H9 (cell line): ENCODE measurements at regions not wholly inside any gene's neighbourhood (a gene's known extent, or its start where the extent isn't known, plus 50 kb on each side); places are given as distances from the start of the nearest gene placed in this dataset.

Experiments
- DNase-seq: peaks from one replicate; pipeline ENCODE4 v3.0.0-alpha.2; 2017
- H2AFZ ChIP-seq: one replicate; pipeline ENCODE4 v1.6.1; 2013; ENCODE audit warnings: mild to moderate bottlenecking, low read length, control low read depth, moderate library complexity
- H2AK5ac ChIP-seq: 2 replicates; pipeline ENCODE4 v1.6.1; 2013; ENCODE audit warnings: low read length, control low read depth, mixed read lengths; ENCODE audit not compliant: insufficient read length
- H2BK120ac ChIP-seq: one replicate; pipeline ENCODE4 v1.6.1; 2013; ENCODE audit warnings: low read depth, mild to moderate bottlenecking, low read length, control low read depth, inconsistent platforms; ENCODE audit not compliant: poor library complexity, severe bottlenecking
- H2BK12ac ChIP-seq: 2 replicates; pipeline ENCODE4 v1.6.1; 2013; ENCODE audit warnings: low read length, control low read depth, mixed read lengths, low read depth; ENCODE audit not compliant: insufficient read length
- H2BK15ac ChIP-seq: 2 replicates; pipeline ENCODE4 v1.6.1; 2013; ENCODE audit warnings: low read depth, low read length, control low read depth
- H2BK20ac ChIP-seq: one replicate; pipeline ENCODE4 v1.6.1; 2013; ENCODE audit warnings: low read depth, mild to moderate bottlenecking, low read length, control low read depth, inconsistent platforms; ENCODE audit not compliant: poor library complexity, severe bottlenecking
- H2BK5ac ChIP-seq: 2 replicates; pipeline ENCODE4 v1.6.1; 2013; ENCODE audit warnings: low read length, control low read depth, mixed read lengths; ENCODE audit not compliant: insufficient read length
- H3K14ac ChIP-seq: 2 replicates; pipeline ENCODE4 v1.6.1; 2013; ENCODE audit warnings: low read length, control low read depth; ENCODE audit not compliant: insufficient read depth
- H3K18ac ChIP-seq: 2 replicates; pipeline ENCODE4 v1.6.1; 2013; ENCODE audit warnings: low read depth, mild to moderate bottlenecking, mixed read lengths, low read length, control low read depth; ENCODE audit not compliant: insufficient read length
- H3K23ac ChIP-seq: 2 replicates; pipeline ENCODE4 v1.6.1; 2013; ENCODE audit warnings: low read length, control low read depth, mixed read lengths, low read depth; ENCODE audit not compliant: insufficient read length
- H3K23me2 ChIP-seq: 2 replicates; pipeline ENCODE4 v1.6.1; 2013; ENCODE audit warnings: low read depth, mild to moderate bottlenecking, mixed read lengths, low read length, control low read depth; ENCODE audit not compliant: insufficient read length, poor library complexity, severe bottlenecking
- H3K27ac ChIP-seq: 2 replicates; pipeline ENCODE4 v1.5.1; 2013; ENCODE audit warnings: low read length, control low read depth, mixed read lengths, low read depth; ENCODE audit not compliant: insufficient read length
- H3K27me3 ChIP-seq: 2 replicates; pipeline ENCODE4 v1.6.1; 2013; ENCODE audit warnings: low read length, control low read depth, inconsistent platforms; ENCODE audit not compliant: insufficient read depth
- H3K4ac ChIP-seq: 2 replicates; pipeline ENCODE4 v1.6.1; 2013; ENCODE audit warnings: low read depth, mild to moderate bottlenecking, control low read depth, inconsistent platforms, low read length, moderate library complexity
- H3K4me1 ChIP-seq: 2 replicates; pipeline ENCODE4 v1.6.1; 2013; ENCODE audit warnings: low read length, control low read depth, inconsistent platforms; ENCODE audit not compliant: insufficient read depth
- H3K4me2 ChIP-seq: 2 replicates; pipeline ENCODE4 v1.6.1; 2013; ENCODE audit warnings: low read length, control low read depth, mixed read lengths; ENCODE audit not compliant: insufficient read length, insufficient read depth
- H3K56ac ChIP-seq: 2 replicates; pipeline ENCODE4 v1.6.1; 2013; ENCODE audit warnings: low read depth, mild to moderate bottlenecking, mixed read lengths, low read length, control low read depth; ENCODE audit not compliant: insufficient read length
- H3K79me1 ChIP-seq: 2 replicates; pipeline ENCODE4 v1.6.1; 2013; ENCODE audit warnings: low read depth, mild to moderate bottlenecking, moderate library complexity, low read length, control low read depth, inconsistent platforms; ENCODE audit not compliant: insufficient read depth, poor library complexity, severe bottlenecking
- H3K79me2 ChIP-seq: 2 replicates; pipeline ENCODE4 v1.6.1; 2013; ENCODE audit warnings: low read length, control low read depth, inconsistent platforms; ENCODE audit not compliant: insufficient read depth
- H3K9ac ChIP-seq: 2 replicates; pipeline ENCODE4 v1.6.1; 2013; ENCODE audit warnings: low read length, control low read depth, mixed read lengths; ENCODE audit not compliant: insufficient read length; ENCODE audit errors: extremely low read depth
- H3K9me3 ChIP-seq: one replicate; pipeline ENCODE4 v1.6.1; 2013; ENCODE audit warnings: low read depth, low read length, inconsistent platforms; ENCODE audit not compliant: control insufficient read depth
- H3T11ph ChIP-seq: one replicate; pipeline ENCODE4 v1.6.1; 2013; ENCODE audit warnings: mild to moderate bottlenecking, low read length, control low read depth, inconsistent platforms
- H4K20me1 ChIP-seq: one replicate; pipeline ENCODE4 v1.6.1; 2013; ENCODE audit not compliant: control insufficient read depth, insufficient read length, insufficient read depth
- H4K5ac ChIP-seq: 2 replicates; pipeline ENCODE4 v1.6.1; 2013; ENCODE audit warnings: low read depth, mild to moderate bottlenecking, mixed read lengths, low read length, control low read depth; ENCODE audit not compliant: insufficient read length
- H4K8ac ChIP-seq: replicated peaks from 2 replicates; pipeline ENCODE4 v1.6.1; 2013; ENCODE audit warnings: low read length, control low read depth, mixed read lengths, low read depth; ENCODE audit not compliant: insufficient read length
- H4K91ac ChIP-seq: 2 replicates; pipeline ENCODE4 v1.6.1; 2013; ENCODE audit warnings: low read depth, mild to moderate bottlenecking, moderate library complexity, mixed read lengths, low read length, control low read depth; ENCODE audit not compliant: insufficient read length
- H3K27ac Mint-ChIP-seq, 3 experiments: 2 replicates in 2 of 3; 3 replicates in 1 of 3; pipeline ENCODE4 v1.8.0; 2020 to 2021; ENCODE audit warnings: mixed read lengths in 3 of 3, mild to moderate bottlenecking in 1 of 3, moderate library complexity in 1 of 3
- H3K27me3 Mint-ChIP-seq: 2 replicates; pipeline ENCODE4 v1.8.0; 2021; ENCODE audit warnings: low read depth, mild to moderate bottlenecking, moderate library complexity, mixed read lengths
- H3K36me3 Mint-ChIP-seq, 3 experiments: 2 replicates in 2 of 3; 3 replicates in 1 of 3; pipeline ENCODE4 v1.8.0; 2020 to 2021; ENCODE audit warnings: low read depth in 3 of 3, mixed read lengths in 3 of 3; ENCODE audit not compliant: insufficient read depth in 1 of 3
- H3K4me1 Mint-ChIP-seq, 2 experiments: 2 replicates each; pipeline ENCODE4 v1.8.0; 2020; ENCODE audit warnings: mixed read lengths in 2 of 2
- H3K4me3 Mint-ChIP-seq, 2 experiments: 2 replicates in 1 of 2; 3 replicates in 1 of 2; pipeline ENCODE4 v1.8.0; 2020 to 2021; ENCODE audit warnings: mild to moderate bottlenecking in 2 of 2, mixed read lengths in 2 of 2, moderate library complexity in 1 of 2
- H3K9me3 Mint-ChIP-seq, 2 experiments: 2 replicates in 1 of 2; 3 replicates in 1 of 2; pipeline ENCODE4 v1.8.0; 2020; ENCODE audit warnings: mild to moderate bottlenecking in 2 of 2, mixed read lengths in 2 of 2, moderate library complexity in 1 of 2
- WGBS: extraction: QIAGEN DNeasy Blood & Tissue Kit; methylation state at CpG from one replicate; pipeline ENCODE4 v1.1.7; 2013; ENCODE audit warnings: missing lambda C conversion rate, low lambda C conversion rate, mixed read lengths; ENCODE audit not compliant: insufficient read length; ENCODE audit errors: extremely low coverage; 5-methylcytosine and 5-hydroxymethylcytosine counted together
- TF ChIP-seq, protein P1 (sequence below): fragments of 200-600 bp; sonication (generic); conservative IDR thresholded peaks from 3 replicates; pipeline ENCODE4 v1.8.0; 2021; ENCODE audit warnings: antibody characterized with exemption, mild to moderate bottlenecking

DNA sequence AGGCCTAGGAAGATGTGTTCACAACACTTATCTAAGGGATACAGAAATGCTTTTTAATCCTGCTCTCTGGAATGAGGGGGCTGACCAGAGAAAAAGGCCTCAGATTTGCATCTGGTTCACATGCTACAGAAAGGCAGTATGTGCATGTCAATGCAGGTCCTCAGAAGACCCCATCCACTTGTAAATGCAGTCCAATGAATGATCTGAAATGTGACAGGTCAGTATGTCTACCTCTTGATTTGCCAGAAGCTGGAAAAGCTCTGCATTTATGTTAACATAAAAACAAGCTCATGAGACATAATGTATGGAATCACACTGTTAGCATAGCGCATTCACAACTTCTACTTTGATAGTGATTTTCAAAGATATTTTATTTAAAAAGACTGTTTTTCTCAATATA, 367.4 kb upstream of the CHORDC1 start:
- Histone ChIP-seq H3K4me1 (no peaks in the 10 kb centered on the region), H3K14ac (no peak overlapping the region), H3T11ph (no peak overlapping the region), H3K23me2 (no peaks in the 10 kb centered on the region), H2BK120ac (no peak overlapping the region), H3K23ac (no peak overlapping the region), H3K79me2 (no peaks in the 10 kb centered on the region), H3K18ac (no peak overlapping the region), H4K20me1 (no peaks in the 10 kb centered on the region), H3K27me3 (no peaks in the 10 kb centered on the region), H3K56ac (no peak overlapping the region), H4K91ac (no peak overlapping the region), H2AK5ac (no peak overlapping the region), H3K4ac (no peak overlapping the region), H3K9me3 (no peaks in the 10 kb centered on the region), H3K9ac (no peak overlapping the region), H2BK15ac (no peak overlapping the region), H4K8ac (no peak overlapping the region), H3K4me2 (no peak overlapping the region), H2BK5ac (no peak overlapping the region), H2BK12ac (no peak overlapping the region), H4K5ac (no peak overlapping the region), H2BK20ac (no peak overlapping the region), H3K79me1 (no peaks in the 10 kb centered on the region), H2AFZ (no peak overlapping the region), H3K27ac (no peak overlapping the region)
- TF ChIP-seq, protein P1, sequence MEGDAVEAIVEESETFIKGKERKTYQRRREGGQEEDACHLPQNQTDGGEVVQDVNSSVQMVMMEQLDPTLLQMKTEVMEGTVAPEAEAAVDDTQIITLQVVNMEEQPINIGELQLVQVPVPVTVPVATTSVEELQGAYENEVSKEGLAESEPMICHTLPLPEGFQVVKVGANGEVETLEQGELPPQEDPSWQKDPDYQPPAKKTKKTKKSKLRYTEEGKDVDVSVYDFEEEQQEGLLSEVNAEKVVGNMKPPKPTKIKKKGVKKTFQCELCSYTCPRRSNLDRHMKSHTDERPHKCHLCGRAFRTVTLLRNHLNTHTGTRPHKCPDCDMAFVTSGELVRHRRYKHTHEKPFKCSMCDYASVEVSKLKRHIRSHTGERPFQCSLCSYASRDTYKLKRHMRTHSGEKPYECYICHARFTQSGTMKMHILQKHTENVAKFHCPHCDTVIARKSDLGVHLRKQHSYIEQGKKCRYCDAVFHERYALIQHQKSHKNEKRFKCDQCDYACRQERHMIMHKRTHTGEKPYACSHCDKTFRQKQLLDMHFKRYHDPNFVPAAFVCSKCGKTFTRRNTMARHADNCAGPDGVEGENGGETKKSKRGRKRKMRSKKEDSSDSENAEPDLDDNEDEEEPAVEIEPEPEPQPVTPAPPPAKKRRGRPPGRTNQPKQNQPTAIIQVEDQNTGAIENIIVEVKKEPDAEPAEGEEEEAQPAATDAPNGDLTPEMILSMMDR: no peak
- H3K9me3 Mint-ChIP-seq: peaks cover 4 to 8% of the 10 kb centered on the region in 2 experiments; a peak in 3 of 5 replicates
- H3K4me3 Mint-ChIP-seq: no peak overlapping the region
- DNase-seq: no peak
- no CpG with 5 or more reads among the region's 1 CpG for WGBS
- peaks cover 4 to 8% (median 5%) of the 10 kb centered on the region in 3 experiments; a peak in 4 of 7 replicates for H3K36me3 Mint-ChIP-seq
- H3K27ac Mint-ChIP-seq: no peak overlapping the region
- H3K4me1 Mint-ChIP-seq: peaks cover 5 to 9% of the 10 kb centered on the region in 2 experiments; a peak in 3 of 4 replicates
- no peaks in the 10 kb centered on the region for H3K27me3 Mint-ChIP-seq
